ENCODE measurements at regions not wholly inside any gene's neighbourhood (a gene's known extent, or its start where the extent isn't known, plus 50 kb on each side); places are given as distances from the start of the nearest gene placed in this dataset.

DNA sequence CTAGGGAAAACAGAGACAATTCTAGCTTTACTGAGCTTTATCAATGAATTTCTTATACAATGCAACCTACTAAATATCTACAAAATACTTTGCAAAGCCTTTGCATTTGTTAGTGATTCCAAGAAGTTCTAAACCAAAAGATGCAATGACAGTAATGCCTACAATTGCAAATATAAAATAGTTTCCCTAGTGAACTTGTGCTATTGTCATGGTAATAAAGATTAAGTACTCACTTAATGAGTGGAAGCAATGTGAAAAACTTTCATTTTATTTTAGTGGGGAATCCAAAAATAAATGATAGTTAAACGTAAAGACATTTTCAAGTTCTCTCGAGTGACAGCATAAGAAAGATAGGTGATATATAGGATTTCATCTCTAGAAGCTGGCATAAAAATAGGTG is 270.5 kb upstream of the CTNND2 start:
- Mint-ChIP-seq H3K4me3 (ENCODE audit: unreplicated experiment) (no peak overlapping the region), H3K9me3 (ENCODE audit: unreplicated experiment) (no peaks in the 10 kb centered on the region), H3K27ac (ENCODE audit: low read depth, unreplicated experiment) (no peak overlapping the region), H3K36me3 (ENCODE audit: insufficient read depth, unreplicated experiment) (no peaks in the 10 kb centered on the region), H3K4me1 (ENCODE audit: insufficient read depth, unreplicated experiment) (no peaks in the 10 kb centered on the region), H3K27me3 (ENCODE audit: insufficient read depth, unreplicated experiment) (no peaks in the 10 kb centered on the region)
- CTCF ChIA-PET, result interaction anchor here (0.9 kb wide), 1 partner anchor 18 kb away, joined by 3 read pairs; no protein-coding TSS in a partner anchor
- TF ChIP-seq, protein P1, sequence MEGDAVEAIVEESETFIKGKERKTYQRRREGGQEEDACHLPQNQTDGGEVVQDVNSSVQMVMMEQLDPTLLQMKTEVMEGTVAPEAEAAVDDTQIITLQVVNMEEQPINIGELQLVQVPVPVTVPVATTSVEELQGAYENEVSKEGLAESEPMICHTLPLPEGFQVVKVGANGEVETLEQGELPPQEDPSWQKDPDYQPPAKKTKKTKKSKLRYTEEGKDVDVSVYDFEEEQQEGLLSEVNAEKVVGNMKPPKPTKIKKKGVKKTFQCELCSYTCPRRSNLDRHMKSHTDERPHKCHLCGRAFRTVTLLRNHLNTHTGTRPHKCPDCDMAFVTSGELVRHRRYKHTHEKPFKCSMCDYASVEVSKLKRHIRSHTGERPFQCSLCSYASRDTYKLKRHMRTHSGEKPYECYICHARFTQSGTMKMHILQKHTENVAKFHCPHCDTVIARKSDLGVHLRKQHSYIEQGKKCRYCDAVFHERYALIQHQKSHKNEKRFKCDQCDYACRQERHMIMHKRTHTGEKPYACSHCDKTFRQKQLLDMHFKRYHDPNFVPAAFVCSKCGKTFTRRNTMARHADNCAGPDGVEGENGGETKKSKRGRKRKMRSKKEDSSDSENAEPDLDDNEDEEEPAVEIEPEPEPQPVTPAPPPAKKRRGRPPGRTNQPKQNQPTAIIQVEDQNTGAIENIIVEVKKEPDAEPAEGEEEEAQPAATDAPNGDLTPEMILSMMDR (IDR thresholded peaks at IDR 0.05; ENCODE audit: unreplicated experiment), result no peak
- intact Hi-C loops (cut with micrococcal nuclease), result no loop called here
- no peak for DNase-seq (ENCODE audit: unreplicated experiment)
- BruUV-seq (replicated peaks), result no TSS peak
- POLR2A ChIA-PET, result no interaction called here

DNA sequence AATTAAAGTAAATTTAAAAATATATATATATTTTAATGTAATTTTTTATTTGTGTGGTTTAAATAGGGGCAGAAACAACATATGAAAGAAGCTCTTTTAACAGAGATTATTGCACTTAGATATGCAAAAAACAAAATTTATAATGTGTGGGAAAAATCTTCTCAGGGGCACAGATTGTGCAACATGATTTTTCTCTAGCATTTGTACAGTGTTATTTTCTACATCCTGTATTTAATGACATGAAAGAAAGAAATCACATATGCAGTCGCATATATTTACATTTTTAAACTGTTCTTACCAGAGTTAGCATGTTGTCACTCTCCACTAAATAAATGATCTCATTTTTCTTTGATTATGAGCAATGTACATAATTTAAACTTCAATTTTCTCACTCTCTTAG is 265.3 kb upstream of the CTNND2 start:
- Mint-ChIP-seq H3K27ac (ENCODE audit: low read depth, unreplicated experiment) (no peak overlapping the region), H3K4me3 (ENCODE audit: unreplicated experiment) (no peak overlapping the region), H3K9me3 (ENCODE audit: unreplicated experiment) (no peaks in the 10 kb centered on the region), H3K36me3 (ENCODE audit: insufficient read depth, unreplicated experiment) (no peaks in the 10 kb centered on the region), H3K4me1 (ENCODE audit: insufficient read depth, unreplicated experiment) (no peaks in the 10 kb centered on the region), H3K27me3 (ENCODE audit: insufficient read depth, unreplicated experiment) (no peaks in the 10 kb centered on the region)
- BruUV-seq (replicated peaks), result no TSS peak
- TF ChIP-seq, protein P1 (IDR thresholded peaks at IDR 0.05; ENCODE audit: unreplicated experiment), result no peak
- intact Hi-C loops (cut with micrococcal nuclease), result no loop called here
- ChIA-PET CTCF (no interaction called here), POLR2A (no interaction called here)
- DNase-seq (ENCODE audit: unreplicated experiment), result no peak

DNA sequence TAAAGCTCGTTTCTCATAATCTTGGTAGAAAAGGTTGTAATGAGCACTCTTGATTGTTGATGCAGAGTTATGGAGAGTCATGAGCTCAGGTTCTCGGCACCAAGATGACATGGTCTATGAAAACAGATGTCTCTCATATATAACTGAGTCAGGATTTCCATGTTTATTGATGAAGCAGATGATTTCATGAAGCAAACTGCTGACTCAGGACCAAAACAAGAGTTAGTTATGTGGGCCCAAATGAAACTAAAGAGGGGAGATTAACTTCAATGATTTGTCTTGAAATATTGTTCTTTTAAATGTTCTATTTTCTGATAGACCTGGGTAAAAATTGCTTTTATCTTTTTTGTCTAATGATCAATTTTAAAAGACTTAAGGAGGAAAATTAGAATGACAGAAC is 258.6 kb upstream of the CTNND2 start:
- DNase-seq (ENCODE audit: unreplicated experiment), result no peak
- no peaks in the 10 kb centered on the region for H3K4me1 Mint-ChIP-seq (ENCODE audit: insufficient read depth, unreplicated experiment)

DNA sequence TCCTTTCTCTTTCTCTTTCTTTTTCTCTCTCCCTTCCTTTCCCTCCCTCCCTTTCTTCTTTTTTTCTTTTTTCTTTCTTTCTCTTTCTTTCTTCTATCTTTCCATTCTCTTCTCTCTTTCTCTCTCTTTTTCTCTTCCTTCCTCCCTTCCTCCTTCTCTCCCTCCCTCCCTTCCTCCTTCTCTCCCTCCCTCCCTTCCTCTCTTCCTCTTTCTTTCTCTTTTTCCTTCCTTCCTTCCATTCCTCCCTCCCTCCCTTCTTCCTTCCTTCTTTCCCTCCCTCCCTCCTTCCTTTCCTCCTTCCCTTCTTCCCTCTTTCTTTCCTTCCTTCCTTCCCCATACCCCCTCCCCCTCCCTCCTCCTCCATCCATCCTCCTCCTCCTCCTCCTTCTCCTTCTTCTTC is 243.3 kb upstream of the CTNND2 start:
- no peaks in the 10 kb centered on the region for H3K36me3 Mint-ChIP-seq (ENCODE audit: insufficient read depth, unreplicated experiment)
- H3K9me3 Mint-ChIP-seq (ENCODE audit: unreplicated experiment), result peaks cover 5% of the 10 kb centered on the region
- no peak overlapping the region for H3K27ac Mint-ChIP-seq (ENCODE audit: low read depth, unreplicated experiment)
- no TSS peak for BruUV-seq (replicated peaks)
- no peak overlapping the region for H3K4me3 Mint-ChIP-seq (ENCODE audit: unreplicated experiment)
- H3K4me1 Mint-ChIP-seq (ENCODE audit: insufficient read depth, unreplicated experiment), result no peaks in the 10 kb centered on the region
- no peak for DNase-seq (ENCODE audit: unreplicated experiment)
- CTCF ChIA-PET, result no interaction called here
- TF ChIP-seq, protein P1 (IDR thresholded peaks at IDR 0.05; ENCODE audit: unreplicated experiment), result no peak
- no peaks in the 10 kb centered on the region for H3K27me3 Mint-ChIP-seq (ENCODE audit: insufficient read depth, unreplicated experiment)
- intact Hi-C loops (cut with micrococcal nuclease), result no loop called here
- POLR2A ChIA-PET, result no interaction called here

More for the DNA sequence above, 258.6 kb upstream of the CTNND2 start:
- no TSS peak for BruUV-seq (replicated peaks)
- Mint-ChIP-seq H3K36me3 (ENCODE audit: insufficient read depth, unreplicated experiment) (no peaks in the 10 kb centered on the region), H3K4me3 (ENCODE audit: unreplicated experiment) (no peak overlapping the region), H3K9me3 (ENCODE audit: unreplicated experiment) (no peaks in the 10 kb centered on the region), H3K27ac (ENCODE audit: low read depth, unreplicated experiment) (no peak overlapping the region), H3K27me3 (ENCODE audit: insufficient read depth, unreplicated experiment) (no peaks in the 10 kb centered on the region)
- intact Hi-C loops (cut with micrococcal nuclease), result no loop called here
- TF ChIP-seq, protein P1 (IDR thresholded peaks at IDR 0.05; ENCODE audit: unreplicated experiment), result no peak
- CTCF ChIA-PET, result no interaction called here
- POLR2A ChIA-PET, result no interaction called here

All from MCF 10A (cell line).